HCT116 (cell line): ENCODE measurements at regions not wholly inside any gene's neighbourhood (a gene's known extent, or its start where the extent isn't known, plus 50 kb on each side); places are given as distances from the start of the nearest gene placed in this dataset.

ENCODE experiments used
- ATAC-seq: fragments of 200-7000 bp; cut with Tn5 transposase; 2 replicates; pipeline ENCODE4 v1.9.1; 2020; ENCODE audit warnings: mild to moderate bottlenecking, moderate library complexity
- BruUV-seq: library from RNA; stranded (reverse); fragments of 400-500 nt; replicated peaks from 2 replicates; lab custom pipeline; 2021; lab: Mats Ljungman, UMichigan
- CTCF ChIA-PET: fragments of 300-600 bp; sonication (Branson Sonifier 250); formaldehyde crosslinking; loops from one replicate; lab custom pipeline; 2021; ENCODE audit warnings: antibody characterized with exemption; lab: Charles Lee
- POLR2A ChIA-PET: fragments of 300-600, 350-600 bp; sonication (Branson Sonifier 250); formaldehyde crosslinking; loops from one replicate; lab custom pipeline; 2021; ENCODE audit warnings: antibody characterized with exemption; lab: Charles Lee
- RAD21 ChIA-PET, 2 experiments: fragments of 300-600 bp; sonication (Branson Sonifier 250); formaldehyde crosslinking; loops; one replicate each; lab custom pipeline; 2023; ENCODE audit warnings: low total read pairs in 2 of 2; ENCODE audit not compliant: uncharacterized antibody in 2 of 2, unreplicated experiment in 2 of 2, low non-redundant PET in 1 of 2; lab: Charles Lee
- DNase-seq: peaks from one replicate; pipeline ENCODE4 v3.0.0-alpha.2; 2010; ENCODE audit warnings: low read depth, low spot score
- H2AFZ ChIP-seq: fragments of 200-600 bp; shearing (Covaris generic), sonication (generic); 2 replicates; pipeline ENCODE4 v1.6.1; 2017; ENCODE audit warnings: low read depth, mixed run types, mixed read lengths, antibody characterized with exemption, low read length; ENCODE audit not compliant: poor library complexity, severe bottlenecking
- H3K27ac ChIP-seq: 2 replicates; pipeline ENCODE4 v1.5.1; 2012; ENCODE audit warnings: low read depth, low read length
- H3K27me3 ChIP-seq: fragments of 200-600 bp; sonication (generic); 2 replicates; pipeline ENCODE4 v1.6.1; 2016; ENCODE audit warnings: mixed run types, low read length, mixed read lengths; ENCODE audit not compliant: insufficient read depth
- H3K36me3 ChIP-seq, 2 experiments: fragments of 200-500 bp in 1 of 2; fragments of 200-600 bp in 1 of 2; sonication (Bioruptor generic) in 1 of 2; sonication (generic) in 1 of 2; 2 replicates each; pipeline versions ENCODE4 v1.5.1 to v1.6.1; 2014 to 2016; ENCODE audit warnings: low read length in 2 of 2, inconsistent platforms in 1 of 2, mixed read lengths in 1 of 2, mixed run types in 1 of 2; ENCODE audit not compliant: insufficient read depth in 2 of 2, control insufficient read depth in 1 of 2
- H3K4me1 ChIP-seq, 2 experiments: fragments of 200-600 bp in 1 of 2; sonication (generic) in 1 of 2; 2 replicates each; pipeline versions ENCODE4 v1.5.1 to v1.6.1; 2012 to 2017; ENCODE audit warnings: low read length in 2 of 2, inconsistent platforms in 1 of 2, mild to moderate bottlenecking in 1 of 2, mixed read lengths in 1 of 2, mixed run types in 1 of 2, moderate library complexity in 1 of 2; ENCODE audit not compliant: insufficient read depth in 2 of 2, control insufficient read depth in 1 of 2
- H3K4me2 ChIP-seq: fragments of 200-600 bp; sonication (generic); 2 replicates; pipeline ENCODE4 v1.6.1; 2017; ENCODE audit warnings: mixed run types, low read length, mixed read lengths
- H3K4me3 ChIP-seq, 2 experiments: fragments of 200-600 bp in 1 of 2; sonication (generic) in 1 of 2; replicated peaks in 1 of 2; 2 replicates each; pipeline ENCODE4 v1.5.1; 2011 to 2016; ENCODE audit warnings: low read length in 2 of 2, control low read depth in 1 of 2, low read depth in 1 of 2, mild to moderate bottlenecking in 1 of 2, mixed read lengths in 1 of 2, mixed run types in 1 of 2
- H3K79me2 ChIP-seq: fragments of 200-600 bp; sonication (generic); 2 replicates; pipeline ENCODE4 v1.6.1; 2017; ENCODE audit warnings: mild to moderate bottlenecking, mixed run types, low read length, moderate library complexity, mixed read lengths; ENCODE audit not compliant: insufficient read depth
- H3K9ac ChIP-seq: fragments of 200-600 bp; sonication (generic); 2 replicates; pipeline ENCODE4 v1.6.1; 2016; ENCODE audit warnings: low read length, mixed read lengths
- H3K9me2 ChIP-seq: fragments of 200-600 bp; sonication (generic), shearing (Covaris generic); 2 replicates; pipeline ENCODE4 v1.6.1; 2017; ENCODE audit warnings: mixed run types, mild to moderate bottlenecking, moderate library complexity; ENCODE audit not compliant: insufficient read depth
- H3K9me3 ChIP-seq, 2 experiments: fragments of 200-500 bp in 1 of 2; fragments of 200-600 bp in 1 of 2; sonication (Bioruptor generic) in 1 of 2; sonication (generic) in 1 of 2; 2 replicates each; pipeline ENCODE4 v1.6.1; 2014 to 2017; ENCODE audit warnings: low read length in 2 of 2, mixed read lengths in 2 of 2, inconsistent platforms in 1 of 2, low read depth in 1 of 2, mild to moderate bottlenecking in 1 of 2, mixed run types in 1 of 2, moderate library complexity in 1 of 2; ENCODE audit not compliant: control insufficient read depth in 1 of 2, insufficient read depth in 1 of 2
- H4K20me1 ChIP-seq: fragments of 200-600 bp; sonication (generic), shearing (Covaris generic); 2 replicates; pipeline ENCODE4 v1.6.1; 2017; ENCODE audit warnings: mixed run types, mild to moderate bottlenecking, moderate library complexity; ENCODE audit not compliant: insufficient read depth
- CBX3 ChIP-seq: IDR thresholded peaks from 2 replicates; pipeline ENCODE4 v1.6.1; 2012; ENCODE audit warnings: low read depth
- CEBPB ChIP-seq: IDR thresholded peaks from 2 replicates; pipeline ENCODE4 v1.6.1; 2012; ENCODE audit warnings: low read depth
- EGR1 ChIP-seq: IDR thresholded peaks from 2 replicates; pipeline ENCODE4 v1.6.1; 2012; ENCODE audit warnings: low read depth
- EZH2 ChIP-seq: fragments of 200-600 bp; sonication (generic); IDR thresholded peaks from 2 replicates; pipeline ENCODE4 v1.6.1; 2017; ENCODE audit warnings: antibody characterized with exemption, mixed run types
- EZH2phosphoT487 ChIP-seq: fragments of 200-600 bp; IDR thresholded peaks from 2 replicates; pipeline ENCODE4 v1.6.1; 2018; ENCODE audit warnings: antibody characterized with exemption, borderline replicate concordance
- FOSL1 ChIP-seq: IDR thresholded peaks from 2 replicates; pipeline ENCODE4 v1.6.1; 2012; ENCODE audit warnings: low read depth
- POLR2A ChIP-seq: IDR thresholded peaks from 2 replicates; pipeline ENCODE4 v1.7.0; 2011; ENCODE audit warnings: borderline replicate concordance; ENCODE audit not compliant: insufficient read depth, insufficient read length; ENCODE audit errors: extremely low read depth
- POLR2AphosphoS5 ChIP-seq: IDR thresholded peaks from 2 replicates; pipeline ENCODE4 v1.6.1; 2011; ENCODE audit warnings: mild to moderate bottlenecking, low read depth, low read length, moderate library complexity
- RAD21 ChIP-seq: IDR thresholded peaks from 2 replicates; pipeline ENCODE4 v1.6.1; 2012; ENCODE audit warnings: low read depth, mild to moderate bottlenecking
- SIN3A ChIP-seq: IDR thresholded peaks from 2 replicates; pipeline ENCODE4 v1.6.1; 2012; ENCODE audit warnings: low read depth
- SP1 ChIP-seq: IDR thresholded peaks from 2 replicates; pipeline ENCODE4 v1.6.1; 2012; ENCODE audit warnings: low read depth
- SRF ChIP-seq: IDR thresholded peaks from 2 replicates; pipeline ENCODE4 v1.6.1; 2012; ENCODE audit warnings: low read depth
- TCF7L2 ChIP-seq: IDR thresholded peaks from 2 replicates; pipeline ENCODE4 v1.7.0; 2011; ENCODE audit warnings: borderline replicate concordance, inconsistent platforms; ENCODE audit not compliant: insufficient read depth, insufficient read length; ENCODE audit errors: extremely low read depth
- ZNF274 ChIP-seq: fragments of 200-500 bp; sonication (Bioruptor generic); IDR thresholded peaks from 2 replicates; pipeline ENCODE4 v1.6.1; 2014; ENCODE audit warnings: mild to moderate bottlenecking, low read depth, low read length, inconsistent platforms
- intact Hi-C: fragments of 100-400 bp; cut with micrococcal nuclease; formaldehyde crosslinking; loops from 2 replicates; pipeline ENCODE4 v1.10.0; 2022
- TF ChIP-seq, protein P1 (sequence below): IDR thresholded peaks from 2 replicates; pipeline ENCODE4 v1.6.1; 2012; ENCODE audit warnings: low read depth
- TF ChIP-seq, protein P2 (sequence below), 3 experiments: fragments of 200-600 bp in 1 of 3; sonication (generic) in 1 of 3; IDR thresholded peaks in 2 of 3; conservative IDR thresholded peaks in 1 of 3; 2 replicates each; pipeline ENCODE4 v1.5.1; 2012 to 2017; ENCODE audit warnings: low read depth in 2 of 3, low read length in 2 of 3, antibody characterized with exemption in 1 of 3, borderline replicate concordance in 1 of 3, control low read depth in 1 of 3, mild to moderate bottlenecking in 1 of 3, mixed read lengths in 1 of 3, mixed run types in 1 of 3, moderate library complexity in 1 of 3; ENCODE audit not compliant: insufficient read depth in 1 of 3
- TF ChIP-seq, protein P3 (sequence below): IDR thresholded peaks from 2 replicates; pipeline ENCODE4 v1.6.1; 2012
- TF ChIP-seq, protein P4 (sequence below): IDR thresholded peaks from 2 replicates; pipeline ENCODE4 v1.6.1; 2012

DNA sequence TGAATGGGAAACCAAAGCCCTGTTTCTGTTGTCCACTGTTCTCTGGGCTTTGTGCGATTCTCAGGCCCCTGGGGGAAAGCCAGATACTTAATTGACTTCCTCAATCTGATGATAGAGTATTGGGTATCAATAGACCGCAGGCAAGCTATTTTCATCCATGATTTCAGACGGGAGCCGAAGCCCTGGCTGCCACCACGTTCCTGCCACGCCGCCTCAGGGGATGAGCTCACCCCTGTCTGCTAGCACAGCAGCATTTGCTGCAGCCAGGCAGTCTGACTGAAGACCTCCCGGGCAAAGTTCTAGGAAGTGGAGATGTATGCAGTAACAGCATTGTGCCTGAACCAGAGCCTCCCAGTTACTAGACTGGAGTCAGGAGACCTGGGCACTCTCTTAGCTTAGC lies 69.8 kb downstream of the ISG20 start:
- no peaks in the 10 kb centered on the region for H3K36me3 ChIP-seq
- no peaks in the 10 kb centered on the region for H3K9me2 ChIP-seq
- H2AFZ ChIP-seq, result no peak overlapping the region
- CTCF ChIA-PET, result interaction anchor here (0.6 to 1.3 kb wide), 2 partner anchors 10 to 17 kb away, joined by 3 to 4 read pairs; no protein-coding TSS in a partner anchor
- TF ChIP-seq POLR2A, result no peak
- no peak for TF ChIP-seq SIN3A
- TF ChIP-seq EZH2, result no peak
- TF ChIP-seq CEBPB, result no peak
- TF ChIP-seq, protein P1, sequence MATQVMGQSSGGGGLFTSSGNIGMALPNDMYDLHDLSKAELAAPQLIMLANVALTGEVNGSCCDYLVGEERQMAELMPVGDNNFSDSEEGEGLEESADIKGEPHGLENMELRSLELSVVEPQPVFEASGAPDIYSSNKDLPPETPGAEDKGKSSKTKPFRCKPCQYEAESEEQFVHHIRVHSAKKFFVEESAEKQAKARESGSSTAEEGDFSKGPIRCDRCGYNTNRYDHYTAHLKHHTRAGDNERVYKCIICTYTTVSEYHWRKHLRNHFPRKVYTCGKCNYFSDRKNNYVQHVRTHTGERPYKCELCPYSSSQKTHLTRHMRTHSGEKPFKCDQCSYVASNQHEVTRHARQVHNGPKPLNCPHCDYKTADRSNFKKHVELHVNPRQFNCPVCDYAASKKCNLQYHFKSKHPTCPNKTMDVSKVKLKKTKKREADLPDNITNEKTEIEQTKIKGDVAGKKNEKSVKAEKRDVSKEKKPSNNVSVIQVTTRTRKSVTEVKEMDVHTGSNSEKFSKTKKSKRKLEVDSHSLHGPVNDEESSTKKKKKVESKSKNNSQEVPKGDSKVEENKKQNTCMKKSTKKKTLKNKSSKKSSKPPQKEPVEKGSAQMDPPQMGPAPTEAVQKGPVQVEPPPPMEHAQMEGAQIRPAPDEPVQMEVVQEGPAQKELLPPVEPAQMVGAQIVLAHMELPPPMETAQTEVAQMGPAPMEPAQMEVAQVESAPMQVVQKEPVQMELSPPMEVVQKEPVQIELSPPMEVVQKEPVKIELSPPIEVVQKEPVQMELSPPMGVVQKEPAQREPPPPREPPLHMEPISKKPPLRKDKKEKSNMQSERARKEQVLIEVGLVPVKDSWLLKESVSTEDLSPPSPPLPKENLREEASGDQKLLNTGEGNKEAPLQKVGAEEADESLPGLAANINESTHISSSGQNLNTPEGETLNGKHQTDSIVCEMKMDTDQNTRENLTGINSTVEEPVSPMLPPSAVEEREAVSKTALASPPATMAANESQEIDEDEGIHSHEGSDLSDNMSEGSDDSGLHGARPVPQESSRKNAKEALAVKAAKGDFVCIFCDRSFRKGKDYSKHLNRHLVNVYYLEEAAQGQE, result no peak
- TF ChIP-seq SP1, result no peak
- no peak for TF ChIP-seq POLR2AphosphoS5
- no peak for TF ChIP-seq TCF7L2
- no peak for TF ChIP-seq FOSL1
- TF ChIP-seq EZH2phosphoT487, result no peak
- TF ChIP-seq CBX3, result no peak
- no peak for TF ChIP-seq SRF
- TF ChIP-seq, protein P2, sequence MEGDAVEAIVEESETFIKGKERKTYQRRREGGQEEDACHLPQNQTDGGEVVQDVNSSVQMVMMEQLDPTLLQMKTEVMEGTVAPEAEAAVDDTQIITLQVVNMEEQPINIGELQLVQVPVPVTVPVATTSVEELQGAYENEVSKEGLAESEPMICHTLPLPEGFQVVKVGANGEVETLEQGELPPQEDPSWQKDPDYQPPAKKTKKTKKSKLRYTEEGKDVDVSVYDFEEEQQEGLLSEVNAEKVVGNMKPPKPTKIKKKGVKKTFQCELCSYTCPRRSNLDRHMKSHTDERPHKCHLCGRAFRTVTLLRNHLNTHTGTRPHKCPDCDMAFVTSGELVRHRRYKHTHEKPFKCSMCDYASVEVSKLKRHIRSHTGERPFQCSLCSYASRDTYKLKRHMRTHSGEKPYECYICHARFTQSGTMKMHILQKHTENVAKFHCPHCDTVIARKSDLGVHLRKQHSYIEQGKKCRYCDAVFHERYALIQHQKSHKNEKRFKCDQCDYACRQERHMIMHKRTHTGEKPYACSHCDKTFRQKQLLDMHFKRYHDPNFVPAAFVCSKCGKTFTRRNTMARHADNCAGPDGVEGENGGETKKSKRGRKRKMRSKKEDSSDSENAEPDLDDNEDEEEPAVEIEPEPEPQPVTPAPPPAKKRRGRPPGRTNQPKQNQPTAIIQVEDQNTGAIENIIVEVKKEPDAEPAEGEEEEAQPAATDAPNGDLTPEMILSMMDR (IDR thresholded peaks at IDR 0.05 in 2 of 3, conservative IDR thresholded peaks at IDR 0.05 in 1 of 3; ENCODE audit: borderline replicate concordance in 1 of 3, insufficient read depth in 1 of 3, low read depth in 2 of 3, low read length in 2 of 3), result no peak
- TF ChIP-seq RAD21, result no peak
- TF ChIP-seq, protein P3, sequence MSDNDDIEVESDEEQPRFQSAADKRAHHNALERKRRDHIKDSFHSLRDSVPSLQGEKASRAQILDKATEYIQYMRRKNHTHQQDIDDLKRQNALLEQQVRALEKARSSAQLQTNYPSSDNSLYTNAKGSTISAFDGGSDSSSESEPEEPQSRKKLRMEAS, result no peak
- TF ChIP-seq EGR1, result no peak
- TF ChIP-seq ZNF274, result no peak
- TF ChIP-seq, protein P4, sequence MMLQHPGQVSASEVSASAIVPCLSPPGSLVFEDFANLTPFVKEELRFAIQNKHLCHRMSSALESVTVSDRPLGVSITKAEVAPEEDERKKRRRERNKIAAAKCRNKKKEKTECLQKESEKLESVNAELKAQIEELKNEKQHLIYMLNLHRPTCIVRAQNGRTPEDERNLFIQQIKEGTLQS, result no peak
- ATAC-seq, result no peak
- POLR2A ChIA-PET, result no interaction called here
- no peak overlapping the region for H3K4me3 ChIP-seq
- H3K9me3 ChIP-seq, result no peaks in the 10 kb centered on the region
- intact Hi-C loops, result no loop called here
- no peaks in the 10 kb centered on the region for H4K20me1 ChIP-seq
- RAD21 ChIA-PET, result no interaction called here
- peaks cover 51% of the 10 kb centered on the region for H3K27me3 ChIP-seq
- BruUV-seq, result no TSS peak
- H3K4me1 ChIP-seq, result no peaks in the 10 kb centered on the region
- H3K4me2 ChIP-seq, result no peak overlapping the region
- no peaks in the 10 kb centered on the region for H3K79me2 ChIP-seq
- H3K27ac ChIP-seq, result no peak overlapping the region
- H3K9ac ChIP-seq, result no peak overlapping the region
- DNase-seq, result no peak
